GM21515 (cell line): ENCODE measurements at regions not wholly inside any gene's neighbourhood (a gene's known extent, or its start where the extent isn't known, plus 50 kb on each side); places are given as distances from the start of the nearest gene placed in this dataset.
"Not testable (repeated sequence)": the region's sequence is repeated elsewhere in the genome, so short reads cannot be mapped to it uniquely, and the experiment has no call there.

Experiments used
- ATAC-seq: cut with Tn5 transposase; IDR thresholded peaks from one replicate; pipeline ENCODE4 v1.9.1; 2021; ENCODE audit not compliant: unreplicated experiment

DNA sequence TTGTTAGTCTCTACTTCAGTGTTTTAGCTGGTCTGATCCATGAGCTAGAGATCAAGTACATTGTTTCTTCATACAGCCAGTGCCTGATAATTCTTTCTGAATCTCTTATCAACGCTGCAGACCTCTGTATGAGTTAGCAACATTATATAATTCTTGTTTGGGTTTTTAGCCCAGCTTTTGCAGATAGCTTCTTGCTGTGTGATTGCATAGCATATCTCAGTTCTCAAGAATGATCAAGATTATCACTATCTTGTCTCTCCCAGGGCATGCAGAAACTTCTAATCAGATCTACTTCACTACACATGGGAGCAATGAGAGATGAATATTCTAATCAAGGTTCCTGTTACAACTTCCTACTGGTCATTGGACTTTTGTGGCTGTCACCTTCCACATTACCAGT is 158.3 kb downstream of the FAM174A start:
- ATAC-seq = no peak

- ATAC-seq = no peak
These were observed 158.9 kb downstream of the FAM174A start for GRCh38 chr5:100694100-100694499.

DNA sequence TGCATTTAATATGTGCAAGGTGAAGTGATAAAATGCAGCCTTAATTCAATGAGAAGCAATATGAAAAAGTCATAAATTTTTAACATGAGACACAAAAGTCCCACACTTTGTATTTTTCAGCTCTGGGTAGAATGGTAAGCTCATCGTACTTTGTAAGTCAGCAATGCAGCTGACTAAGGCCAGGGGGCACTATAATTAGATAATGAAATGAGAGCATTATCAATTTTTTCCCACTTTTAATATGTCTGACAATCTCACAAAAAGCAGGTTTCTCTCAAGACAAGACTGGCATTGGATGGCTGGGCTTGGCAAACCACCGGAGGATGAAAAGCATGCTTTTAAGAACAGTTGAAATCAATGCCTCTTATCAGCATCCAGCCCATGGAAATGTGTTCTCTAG is 162.8 kb downstream of the FAM174A start:
- no peak for ATAC-seq

GRCh38 chr5:100706776-100707175 is 171.6 kb downstream of the FAM174A start:
- no peak for ATAC-seq

DNA sequence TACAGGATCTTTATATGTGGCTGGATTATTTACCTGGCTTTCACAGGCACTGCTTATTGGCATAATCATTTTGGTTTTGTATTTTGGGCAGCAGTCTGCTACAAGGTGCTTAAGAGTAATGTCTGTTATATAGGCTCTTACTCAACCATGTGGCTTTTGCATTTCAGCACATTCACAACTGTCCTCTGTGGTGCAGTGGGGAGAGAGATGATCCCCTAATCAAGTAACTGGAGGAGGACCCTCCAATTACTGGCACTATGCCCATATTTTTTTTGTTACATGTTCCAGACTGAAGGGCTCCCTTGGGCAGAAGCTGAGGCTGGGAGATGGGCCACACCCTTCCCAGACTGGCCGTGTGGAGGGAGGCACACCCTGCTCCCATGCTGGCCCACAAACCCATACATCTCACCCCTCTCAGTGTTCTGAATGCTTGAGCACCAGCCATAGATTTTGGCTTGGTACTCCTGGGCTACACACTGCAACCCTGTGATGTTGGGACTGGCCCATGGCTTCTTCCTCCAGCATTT is 173.5 kb downstream of the FAM174A start:
- ATAC-seq = no peak

DNA sequence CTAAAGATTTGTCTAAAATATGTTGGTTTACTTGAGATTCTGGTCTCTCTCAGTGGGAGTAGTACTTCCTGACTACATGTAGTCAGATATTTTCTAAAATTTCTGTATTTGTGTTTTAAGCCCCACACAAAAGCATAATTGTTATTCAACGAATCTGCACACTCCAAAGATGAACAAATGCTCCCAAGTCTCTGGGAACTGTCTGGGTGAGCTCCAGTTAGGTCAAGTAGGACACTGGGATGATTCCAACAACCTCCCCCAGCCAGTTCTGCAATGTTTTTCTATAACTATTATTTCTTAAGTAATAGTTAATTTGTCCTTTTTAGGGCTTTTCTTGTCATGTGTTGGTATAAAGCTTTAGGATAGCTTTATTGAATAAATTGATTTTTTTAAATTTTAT is 174.6 kb downstream of the FAM174A start:
- ATAC-seq = no peak

GRCh38 chr5:100714780-100715179 is 179.6 kb downstream of the FAM174A start:
- not testable (repeated sequence) for ATAC-seq

DNA sequence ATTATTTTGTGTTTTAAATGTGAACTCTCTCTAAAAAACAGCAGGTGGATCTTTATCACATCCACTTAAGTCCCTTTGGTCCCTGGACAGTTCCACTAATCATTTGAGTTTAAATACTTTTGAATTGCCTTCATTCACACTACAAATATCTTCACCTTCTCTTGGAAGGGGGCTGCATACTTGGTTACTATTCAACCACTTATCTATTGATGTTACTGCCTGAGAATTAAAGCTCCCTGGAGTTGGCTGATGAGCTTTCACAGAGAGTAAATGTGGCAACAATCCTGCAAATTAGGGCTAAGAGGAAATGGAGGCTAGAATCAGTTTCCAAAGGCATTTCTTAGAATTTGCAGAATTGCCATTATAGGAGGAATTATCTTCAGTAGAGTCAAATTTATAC is 180.4 kb downstream of the ST8SIA4 start:
- no peak for ATAC-seq

DNA sequence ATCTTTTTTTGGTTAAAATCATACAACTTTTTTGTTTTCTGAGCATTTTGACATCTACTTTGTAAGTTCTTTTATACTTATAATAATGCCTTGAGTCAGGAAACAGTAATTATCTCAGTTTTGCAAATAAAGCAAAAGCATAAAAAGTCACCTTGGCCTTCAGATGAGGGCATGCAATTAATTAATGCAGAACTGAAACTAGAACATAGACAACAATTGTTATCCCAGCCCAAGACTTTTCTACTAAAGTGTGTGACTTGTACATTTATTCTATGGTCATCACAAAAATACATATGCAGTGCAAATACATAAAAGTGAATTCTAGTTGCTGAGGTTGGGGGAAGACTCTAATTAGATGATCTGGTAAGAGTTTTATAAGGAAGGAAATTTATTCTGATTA is 179.9 kb downstream of the ST8SIA4 start:
- no peak for ATAC-seq

DNA sequence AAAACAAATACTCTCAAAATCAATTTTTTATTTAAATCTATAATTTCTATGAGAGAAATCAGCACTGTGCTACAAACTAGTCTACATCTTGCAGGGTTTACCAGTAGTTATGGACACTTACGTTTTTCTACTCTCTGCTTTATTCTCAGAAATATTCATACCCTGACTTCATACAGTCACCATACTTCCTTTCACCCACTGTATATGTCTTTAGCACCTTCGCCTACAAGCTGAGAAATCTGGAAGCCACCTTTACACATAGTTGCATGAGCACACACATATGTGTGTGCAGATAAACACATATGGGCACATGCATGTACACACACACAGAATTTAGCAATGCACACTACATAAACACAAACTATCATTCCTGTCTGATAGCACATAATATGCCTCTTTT is 177.0 kb downstream of the ST8SIA4 start:
- no peak for ATAC-seq

GRCh38 chr5:100731768-100732167 is 171.3 kb downstream of the ST8SIA4 start:
- peak; percentile 99 for ATAC-seq

GRCh38 chr5:100746730-100747129 is 156.4 kb downstream of the ST8SIA4 start:
- ATAC-seq = peak; percentile 94

- no peak for ATAC-seq
These were observed 153.3 kb downstream of the ST8SIA4 start for GRCh38 chr5:100749771-100750284.

GRCh38 chr5:100755435-100755834 is 147.6 kb downstream of the ST8SIA4 start:
- ATAC-seq = no peak
